IPS-11a (cell line): ENCODE measurements at regions not wholly inside any gene's neighbourhood (a gene's known extent, or its start where the extent isn't known, plus 50 kb on each side); places are given as distances from the start of the nearest gene placed in this dataset.

Experiments used
- H3K4me3 ChIP-seq: one replicate; pipeline ENCODE4 v1.5.1; 2013; ENCODE audit warnings: low read depth, low read length, control low read depth

- H3K4me3 ChIP-seq, result no peak overlapping the region
Measured at GRCh38 chr3:193825617-193826016, 232.6 kb downstream of the OPA1 start.

GRCh38 chr3:193826159-193826795 lies 233.3 kb downstream of the OPA1 start:
- H3K4me3 ChIP-seq, result no peak overlapping the region

- H3K4me3 ChIP-seq, result no peak overlapping the region
Measured at GRCh38 chr3:193827040-193827669, 234.1 kb downstream of the OPA1 start.

GRCh38 chr3:193827871-193828270 lies 234.9 kb downstream of the OPA1 start:
- H3K4me3 ChIP-seq, result no peak overlapping the region

GRCh38 chr3:193828477-193828876 lies 235.5 kb downstream of the OPA1 start:
- no peak overlapping the region for H3K4me3 ChIP-seq

- no peak overlapping the region for H3K4me3 ChIP-seq
Measured at GRCh38 chr3:193829781-193830180, 236.8 kb downstream of the OPA1 start.

- H3K4me3 ChIP-seq, result no peak overlapping the region
Measured at GRCh38 chr3:193830791-193831191, 237.8 kb downstream of the OPA1 start.

GRCh38 chr3:193831495-193832455 lies 238.8 kb downstream of the OPA1 start:
- no peak overlapping the region for H3K4me3 ChIP-seq

- no peak overlapping the region for H3K4me3 ChIP-seq
Measured at GRCh38 chr3:193832833-193833413, 239.9 kb downstream of the OPA1 start.

GRCh38 chr3:193833592-193833991 lies 240.6 kb downstream of the OPA1 start:
- no peak overlapping the region for H3K4me3 ChIP-seq

GRCh38 chr3:193835414-193835813 lies 242.4 kb downstream of the OPA1 start:
- H3K4me3 ChIP-seq, result no peak overlapping the region

GRCh38 chr3:193836511-193836910 lies 243.5 kb downstream of the OPA1 start:
- H3K4me3 ChIP-seq, result no peak overlapping the region

- no peak overlapping the region for H3K4me3 ChIP-seq
Measured at GRCh38 chr3:193836918-193837317, 243.9 kb downstream of the OPA1 start.

GRCh38 chr3:193837347-193837827 lies 244.4 kb downstream of the OPA1 start:
- H3K4me3 ChIP-seq, result no peak overlapping the region

GRCh38 chr3:193840111-193840641 lies 247.2 kb downstream of the OPA1 start:
- H3K4me3 ChIP-seq, result no peak overlapping the region

- H3K4me3 ChIP-seq, result no peak overlapping the region
Measured at GRCh38 chr3:193841581-193841980, 248.6 kb downstream of the OPA1 start.

GRCh38 chr3:193842029-193842798 lies 249.2 kb downstream of the OPA1 start:
- no peak overlapping the region for H3K4me3 ChIP-seq

GRCh38 chr3:193842832-193843473 lies 249.9 kb downstream of the OPA1 start:
- H3K4me3 ChIP-seq, result no peak overlapping the region

GRCh38 chr3:193843474-193844301 lies 250.7 kb downstream of the OPA1 start:
- H3K4me3 ChIP-seq, result no peak overlapping the region
